Stimulated activated naive CD4-positive, alpha-beta T cell (primary cell): ENCODE measurements at regions not wholly inside any gene's neighbourhood (a gene's known extent, or its start where the extent isn't known, plus 50 kb on each side); places are given as distances from the start of the nearest gene placed in this dataset.

Experiments
- DNase-seq, 6 experiments: peaks; one replicate each; lab custom pipeline; 2025; lab: John Stamatoyannopoulos, UW

DNA sequence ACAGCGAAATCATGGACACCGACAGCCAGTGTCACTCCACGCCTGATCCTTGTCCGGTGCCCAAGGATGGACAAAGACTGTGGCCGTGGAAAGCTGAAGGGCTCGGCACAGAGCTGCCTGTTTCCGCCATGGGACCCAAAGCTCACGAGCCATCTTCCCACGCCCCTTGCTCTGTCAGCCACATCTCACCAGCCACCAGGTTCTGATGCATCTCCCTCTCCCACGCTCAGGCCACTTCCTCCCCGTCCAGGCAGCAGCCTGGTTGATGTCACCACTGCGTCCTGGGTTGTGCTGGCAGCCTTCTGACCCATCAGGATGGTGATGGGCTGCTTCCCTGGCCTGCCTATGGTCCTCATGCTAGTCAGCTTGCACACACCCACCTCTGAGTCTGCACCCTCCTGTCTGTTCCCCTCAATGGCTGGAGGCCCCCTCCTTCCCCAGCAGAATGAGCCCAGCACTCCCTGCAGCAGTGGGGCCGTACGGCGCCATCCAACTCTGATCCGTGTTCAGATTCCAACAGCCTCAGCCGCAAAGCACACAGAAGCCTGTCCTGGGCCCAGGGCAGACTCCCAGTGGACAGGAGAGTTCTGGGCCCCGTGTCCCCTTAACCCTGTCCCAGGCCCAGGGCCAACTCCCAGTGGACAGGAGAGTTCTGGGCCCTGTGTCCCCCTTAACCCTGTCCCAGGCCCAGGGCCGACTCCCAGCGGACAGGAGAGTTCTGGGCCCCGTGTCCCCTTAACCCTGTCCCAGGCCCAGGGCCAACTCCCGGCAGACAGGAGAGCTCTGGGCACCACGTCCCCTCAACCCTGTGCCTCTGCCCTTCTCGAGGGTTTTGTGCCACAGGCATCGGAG is 259.5 kb downstream of the BRD1 start:
- DNase-seq, result no peak

DNA sequence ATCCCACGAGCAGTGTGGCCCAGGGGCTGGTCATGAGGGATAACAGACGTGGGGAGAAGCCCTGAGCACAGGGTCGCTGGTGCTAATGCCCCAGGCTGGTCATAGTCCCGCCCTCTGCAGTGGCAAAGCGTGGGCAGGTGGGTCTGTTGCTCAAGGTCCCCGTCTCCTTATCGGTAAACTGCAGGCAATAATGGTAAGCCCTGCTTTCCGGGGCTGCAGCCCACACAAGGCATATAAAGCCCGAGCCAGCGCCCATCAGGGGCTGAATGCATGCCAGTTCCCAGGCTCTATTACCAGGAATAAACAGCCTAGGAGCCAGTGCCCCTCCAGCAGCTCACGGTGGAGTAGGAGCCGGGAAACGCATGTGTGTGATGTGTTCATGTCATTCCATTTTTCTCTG is 261.0 kb downstream of the BRD1 start:
- DNase-seq, result no peak

DNA sequence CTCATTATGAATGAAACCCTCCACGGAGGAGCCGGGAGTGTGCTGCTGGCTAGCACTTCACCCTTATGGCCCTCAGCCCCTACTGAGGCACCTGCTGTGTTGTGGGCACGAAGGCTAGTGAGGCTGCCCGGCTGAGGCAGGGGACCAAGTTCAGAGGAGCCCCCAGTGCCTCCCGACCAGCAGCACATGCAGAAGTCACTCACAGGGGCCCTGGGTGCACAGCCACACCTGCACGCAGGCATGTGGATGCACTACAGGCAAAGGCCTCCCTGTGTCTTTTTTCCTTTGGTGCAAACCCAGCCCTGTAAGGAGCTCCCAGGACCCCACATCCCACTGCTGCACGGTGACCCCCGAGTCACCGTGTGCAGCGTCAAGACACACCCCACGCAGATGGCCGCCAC is 261.5 kb downstream of the BRD1 start:
- no peak for DNase-seq

DNA sequence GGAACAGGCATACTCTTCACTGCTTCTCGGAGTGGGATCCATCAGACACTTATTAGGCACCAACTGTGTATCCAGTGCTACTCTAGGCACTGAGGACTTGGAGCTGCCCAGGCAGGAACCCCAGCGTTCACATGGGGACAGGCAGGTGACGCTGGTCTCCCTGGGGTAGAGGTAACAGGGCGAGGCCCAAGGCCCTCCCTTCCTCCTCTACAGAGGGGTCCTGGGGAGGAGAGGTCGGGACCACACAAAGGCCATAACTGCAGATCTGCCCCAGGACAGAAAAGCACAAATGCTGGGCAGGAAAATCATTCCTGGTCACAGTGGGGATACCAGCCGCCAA is 262.2 kb downstream of the BRD1 start:
- no peak for DNase-seq

DNA sequence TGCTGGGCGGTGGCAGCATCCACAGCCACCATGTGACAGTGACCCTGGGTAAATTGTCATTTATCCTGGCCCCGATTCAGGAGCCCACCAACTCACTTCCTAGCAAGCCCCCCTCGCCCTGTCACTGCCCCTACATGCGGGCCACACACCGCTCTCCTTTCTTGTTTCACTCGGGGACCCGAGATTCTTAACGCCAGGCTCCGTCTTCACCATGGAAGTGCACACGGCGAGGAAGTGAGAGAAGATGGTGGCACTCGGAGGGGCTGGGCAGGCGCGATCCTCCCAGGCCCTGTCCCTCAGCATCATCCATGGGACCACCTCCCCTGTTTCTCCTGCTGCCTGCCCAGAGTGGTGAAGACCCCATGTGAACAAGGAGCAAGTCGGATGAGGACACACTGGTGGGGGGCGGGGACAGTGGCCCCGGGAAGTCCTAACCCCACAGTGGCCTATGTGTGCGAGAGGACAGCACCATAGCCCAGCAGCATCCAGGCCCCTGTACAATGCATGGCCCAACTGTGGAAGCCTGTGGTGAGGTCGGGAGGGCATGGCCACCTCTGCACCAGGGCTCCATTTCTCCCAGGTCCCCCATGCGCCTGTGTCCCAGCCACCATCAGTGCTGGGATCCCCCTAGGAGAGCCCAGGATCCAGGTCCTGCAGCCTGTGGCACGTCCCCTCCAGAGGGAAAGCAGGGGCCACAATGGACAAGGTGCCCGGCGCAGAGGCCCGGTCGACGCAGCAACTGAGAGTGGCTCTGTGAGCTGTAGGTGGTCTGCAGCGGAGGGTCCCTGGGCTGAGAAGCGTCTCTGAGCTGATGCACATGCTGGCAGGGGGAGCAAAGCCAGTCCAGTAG is 262.8 kb downstream of the BRD1 start:
- no peak for DNase-seq

DNA sequence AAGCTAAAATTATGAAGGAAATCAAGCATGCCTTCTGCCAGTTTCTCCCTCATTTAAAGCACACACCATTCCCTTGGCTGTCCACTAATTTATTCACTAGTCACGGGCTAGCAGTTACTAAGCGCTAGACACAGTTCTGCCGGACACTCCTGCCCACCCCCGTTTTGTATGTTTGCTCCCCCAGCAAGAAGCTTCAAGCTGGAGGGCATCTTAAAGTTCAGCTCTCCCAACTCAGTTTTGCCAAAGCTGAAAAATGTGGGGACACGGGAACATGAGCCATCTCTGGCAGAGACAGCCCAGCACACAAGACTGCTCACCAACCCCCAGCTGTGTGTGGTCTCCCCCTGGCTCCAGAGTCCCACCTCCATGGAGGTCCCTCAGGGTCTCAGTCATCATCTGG is 263.6 kb downstream of the BRD1 start:
- no peak for DNase-seq

DNA sequence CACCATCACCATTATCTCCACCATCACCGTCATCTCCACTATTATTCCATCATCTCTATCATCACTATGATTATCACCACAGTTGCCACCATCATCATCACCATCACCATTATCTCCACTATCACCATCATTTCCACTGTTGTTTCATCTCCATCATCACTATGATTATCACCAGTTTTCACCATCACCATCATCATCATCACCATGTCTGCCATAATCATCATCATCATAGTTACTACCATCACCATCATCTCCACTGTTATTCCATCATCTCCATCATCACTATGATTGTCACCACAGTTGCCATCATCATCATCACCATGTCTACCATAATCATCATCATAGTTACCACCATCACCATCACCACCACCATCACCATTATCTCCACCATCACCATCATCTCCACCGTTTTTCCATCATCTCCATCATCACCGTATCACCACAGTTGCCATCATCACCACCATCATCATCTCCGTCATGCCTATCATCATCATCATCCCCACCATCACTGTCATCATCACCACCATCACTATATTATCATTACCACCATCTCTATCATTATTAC is 264.9 kb downstream of the BRD1 start:
- no peak for DNase-seq

DNA sequence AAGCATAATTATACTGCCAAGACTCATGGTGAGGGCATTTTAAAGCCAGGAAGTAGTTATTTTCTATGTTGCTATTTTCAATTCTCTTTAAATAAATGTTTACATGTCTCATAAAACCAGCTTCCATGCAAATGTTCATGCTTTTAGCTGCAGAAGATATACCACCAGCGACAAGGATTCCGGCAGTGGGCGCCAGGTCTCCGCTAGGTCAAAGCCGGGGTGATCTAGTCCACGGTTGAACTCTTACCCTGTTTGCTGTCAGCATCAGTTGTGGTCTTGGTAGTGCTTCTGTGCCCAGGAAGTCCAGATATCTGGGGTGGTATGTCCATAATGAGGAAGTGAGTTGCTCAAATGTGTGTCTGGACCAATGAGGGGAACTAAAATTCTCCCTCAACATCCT is 265.7 kb downstream of the BRD1 start:
- DNase-seq, result no peak

DNA sequence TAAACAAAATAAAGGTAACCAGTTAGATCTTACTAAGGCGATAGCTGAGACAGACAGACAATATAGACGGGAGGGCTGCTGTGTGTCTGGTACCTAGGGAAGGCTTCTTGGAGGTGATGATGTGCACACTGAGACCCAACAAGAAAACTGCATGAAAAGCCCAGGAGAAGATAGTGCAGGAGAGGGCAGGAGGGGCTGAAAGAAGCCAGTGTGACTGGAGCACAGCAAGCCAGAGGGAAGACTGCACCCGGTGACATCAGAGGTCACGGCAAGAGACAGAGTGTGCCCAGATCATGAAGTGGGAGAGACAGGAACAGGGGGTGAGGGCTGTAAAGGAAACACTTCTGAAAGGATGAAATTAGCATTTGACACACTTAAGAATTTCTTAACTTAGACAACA is 266.3 kb downstream of the BRD1 start:
- DNase-seq, result no peak

DNA sequence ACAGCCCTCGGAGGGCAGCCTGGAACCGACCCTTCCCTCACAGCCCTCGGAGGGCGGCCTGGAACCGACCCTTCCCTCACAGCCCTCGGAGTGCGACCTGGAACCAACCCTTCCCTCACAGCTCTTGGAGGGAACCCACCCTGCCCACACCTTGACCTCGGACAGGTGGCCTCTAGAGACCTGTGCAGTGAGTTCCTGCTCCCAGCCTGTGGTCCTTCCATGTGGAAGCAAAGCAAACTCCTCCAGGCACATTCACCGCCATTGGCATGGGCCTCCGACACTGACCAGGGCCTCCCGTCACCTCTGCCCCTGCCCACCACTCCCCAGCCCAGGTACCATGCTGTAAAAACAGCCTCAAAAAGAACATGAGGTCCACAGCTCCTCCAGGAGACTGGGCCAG is 272.1 kb downstream of the BRD1 start:
- no peak for DNase-seq

DNA sequence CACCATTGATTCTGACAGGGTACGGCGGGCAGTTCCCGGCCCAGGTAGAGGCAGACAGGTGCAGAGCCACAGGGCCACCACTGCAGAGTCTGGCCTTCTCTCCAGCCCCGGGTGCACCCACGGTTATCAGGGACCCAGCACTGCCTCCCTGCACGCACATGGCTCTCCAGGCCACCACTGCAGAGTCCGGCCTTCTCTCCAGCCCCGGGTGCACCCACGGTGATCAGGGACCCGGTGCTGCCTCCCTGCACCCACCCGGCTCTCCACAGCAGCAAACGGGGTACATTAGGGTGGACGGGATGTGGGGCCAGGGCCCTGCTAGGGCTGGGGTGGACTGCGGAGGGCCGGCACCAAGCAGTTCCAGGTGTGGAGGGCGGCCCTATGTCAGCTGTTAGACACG is 272.9 kb downstream of the BRD1 start:
- no peak for DNase-seq

DNA sequence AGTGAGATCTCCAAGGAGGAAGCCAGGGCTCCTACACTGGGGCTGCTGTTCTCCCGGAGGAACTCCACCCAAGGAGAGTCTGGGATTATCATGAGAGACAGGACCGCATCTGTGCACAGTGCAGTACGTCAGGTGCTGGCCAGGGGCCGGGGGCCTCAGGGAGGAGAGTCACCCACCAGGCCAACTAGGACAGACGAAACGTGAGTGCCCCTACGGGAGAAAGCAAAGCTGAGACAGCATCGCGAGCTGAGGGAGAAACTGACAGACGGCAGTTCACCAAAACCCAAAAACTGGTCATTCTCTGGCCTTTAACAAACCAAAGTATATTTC is 273.4 kb downstream of the BRD1 start:
- DNase-seq, result no peak

DNA sequence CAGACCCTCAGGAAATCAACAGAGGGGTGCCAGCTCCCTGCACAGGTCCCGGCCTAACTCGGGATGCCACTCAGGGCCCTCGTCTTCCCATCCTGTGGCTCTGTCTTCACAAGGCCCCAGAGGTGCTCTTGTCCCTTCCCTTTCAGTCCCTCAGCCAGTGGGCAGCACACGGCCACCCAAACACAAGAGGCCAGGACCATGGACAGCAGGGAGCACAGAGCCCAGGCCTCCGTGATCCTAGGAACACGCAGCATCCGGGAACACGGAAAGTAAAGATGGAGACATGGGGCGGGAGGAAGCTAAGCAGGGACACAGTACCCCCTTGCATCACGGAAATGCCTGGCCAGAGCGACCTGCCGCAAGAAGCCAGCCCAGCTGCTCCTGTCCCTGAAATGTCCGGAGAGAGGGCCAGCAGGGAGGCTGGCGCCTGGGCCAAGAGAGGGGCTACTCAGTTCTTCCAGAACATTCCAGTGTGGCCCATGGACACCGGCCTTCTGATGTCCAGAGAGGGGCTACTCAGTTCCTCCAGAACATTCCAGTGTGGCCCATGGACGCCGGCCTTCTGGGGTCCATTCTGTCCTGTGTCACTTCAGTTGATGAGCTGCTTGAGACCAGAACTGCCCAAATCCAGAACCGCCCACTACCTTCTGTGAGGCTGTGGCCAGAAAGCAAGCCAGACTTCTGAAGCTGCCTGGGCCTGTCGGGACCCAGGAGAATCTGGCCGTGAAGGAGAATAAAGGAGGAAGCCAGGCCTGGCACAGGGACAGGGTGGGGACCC is 274.0 kb downstream of the BRD1 start:
- DNase-seq, result no peak

DNA sequence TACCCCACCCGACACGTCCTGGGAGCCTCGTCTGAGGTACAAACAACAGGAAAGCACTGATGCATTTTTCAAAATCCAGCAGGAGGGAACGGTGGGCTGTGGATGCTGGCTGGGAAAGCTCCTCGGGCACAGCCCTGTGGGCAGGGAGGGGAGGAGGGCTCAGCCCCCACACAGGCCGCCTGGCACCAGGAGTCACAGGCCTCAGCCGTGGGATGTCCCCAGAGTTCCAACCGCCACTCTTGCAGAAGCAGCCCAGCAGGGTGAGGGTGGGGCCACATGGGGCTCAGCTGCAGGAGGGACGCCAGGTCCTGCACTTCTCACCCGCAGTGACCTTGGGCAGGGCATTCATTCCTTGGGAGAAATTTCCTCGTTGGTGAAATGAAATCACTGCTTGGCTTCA is 274.6 kb downstream of the BRD1 start:
- no peak for DNase-seq

DNA sequence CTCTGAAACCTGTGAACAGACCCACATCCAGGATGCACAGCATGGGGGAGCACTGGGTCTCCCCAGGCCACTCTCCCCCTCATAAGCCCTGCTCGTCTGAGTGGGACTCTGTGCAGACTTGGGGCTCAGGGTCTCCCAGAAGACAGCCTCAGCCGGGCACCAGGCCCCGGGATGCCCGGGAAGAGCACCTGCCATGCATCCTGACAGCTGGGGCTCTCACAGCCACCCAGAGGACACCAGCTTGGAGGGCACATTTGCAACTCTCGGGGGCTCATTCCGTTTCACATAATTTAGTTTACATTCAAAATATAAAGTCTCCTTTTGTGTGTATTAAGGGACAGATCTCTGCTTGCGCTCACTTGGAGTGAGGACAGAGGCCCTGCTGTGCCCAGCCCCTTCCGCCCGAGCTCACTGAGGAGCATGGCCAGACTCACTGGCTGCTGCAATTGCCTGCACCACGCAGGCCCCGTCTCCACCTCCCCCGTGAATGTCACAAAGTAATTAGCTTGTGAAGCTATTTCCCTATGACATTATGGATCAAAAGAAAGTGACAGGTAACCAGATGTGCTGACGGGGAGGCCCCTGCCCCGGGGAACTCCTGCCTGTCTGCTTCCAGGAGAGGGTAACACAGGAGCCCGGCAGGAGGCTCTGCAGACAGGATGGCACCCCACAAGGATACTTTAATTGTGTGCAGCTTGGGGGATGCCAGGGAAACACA is 275.6 kb downstream of the BRD1 start:
- no peak for DNase-seq

DNA sequence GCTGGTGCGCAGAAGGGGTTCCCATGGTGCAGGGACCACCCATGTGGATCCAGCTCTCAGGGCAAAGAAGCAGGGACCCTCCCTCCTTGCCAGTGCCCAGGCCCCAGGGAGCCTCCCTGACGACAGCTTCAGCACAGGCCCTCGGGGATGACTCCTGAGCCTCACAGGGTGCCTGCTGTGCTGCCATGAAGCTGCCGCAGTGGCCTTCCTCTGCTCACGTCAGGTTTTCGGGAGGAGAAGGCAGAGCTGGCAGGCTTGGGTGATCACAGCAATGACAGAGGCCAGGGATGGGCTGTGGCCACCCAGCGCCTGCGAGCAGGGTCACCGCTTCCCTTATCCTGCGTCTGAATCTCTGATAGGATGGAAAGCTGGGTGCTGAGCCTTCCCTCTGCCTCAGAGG is 276.2 kb downstream of the BRD1 start:
- DNase-seq, result no peak

DNA sequence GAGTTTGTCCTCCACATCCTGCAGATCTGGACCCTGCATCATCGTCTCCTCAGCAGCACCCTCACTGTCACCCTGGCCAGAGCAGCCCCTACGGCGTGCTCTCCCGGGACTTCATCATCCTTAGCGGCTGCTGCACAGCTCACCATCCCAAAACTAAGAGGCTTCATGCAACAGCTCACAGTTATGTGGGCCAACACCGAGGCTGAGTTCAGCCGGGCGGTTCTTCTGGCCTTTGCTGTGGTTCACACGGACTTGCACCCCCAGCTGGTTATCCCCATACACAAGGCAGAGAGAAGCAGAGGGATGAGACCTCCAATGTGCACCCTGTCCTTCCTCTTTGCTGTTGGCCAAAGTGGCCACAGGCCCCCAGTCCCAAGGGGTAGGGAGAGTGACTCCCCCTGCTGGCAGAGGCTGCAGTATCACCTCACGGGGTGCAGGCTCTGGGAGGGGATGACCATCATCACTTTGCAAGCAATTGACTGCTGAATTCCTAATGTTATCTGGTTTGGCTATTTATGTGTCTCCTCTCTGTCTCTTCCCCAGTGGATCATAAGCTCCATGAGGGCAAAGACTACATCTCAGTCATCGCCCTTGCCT is 276.8 kb downstream of the BRD1 start:
- no peak for DNase-seq

DNA sequence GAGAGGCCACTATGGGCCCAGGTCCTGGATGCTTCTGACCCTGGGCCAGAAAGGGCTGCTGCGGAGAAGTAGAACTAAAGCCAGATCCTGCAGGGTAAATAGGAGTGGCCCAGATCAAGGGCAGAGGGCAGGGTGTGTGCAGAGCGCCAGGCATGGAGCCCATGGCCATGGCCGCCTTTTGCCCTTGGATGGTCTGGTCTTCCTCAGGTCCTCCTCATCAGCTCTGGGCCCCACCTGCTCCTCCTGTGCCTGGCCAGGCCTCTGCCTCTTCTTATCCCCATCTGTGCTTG is 277.6 kb downstream of the BRD1 start:
- DNase-seq, result no peak

DNA sequence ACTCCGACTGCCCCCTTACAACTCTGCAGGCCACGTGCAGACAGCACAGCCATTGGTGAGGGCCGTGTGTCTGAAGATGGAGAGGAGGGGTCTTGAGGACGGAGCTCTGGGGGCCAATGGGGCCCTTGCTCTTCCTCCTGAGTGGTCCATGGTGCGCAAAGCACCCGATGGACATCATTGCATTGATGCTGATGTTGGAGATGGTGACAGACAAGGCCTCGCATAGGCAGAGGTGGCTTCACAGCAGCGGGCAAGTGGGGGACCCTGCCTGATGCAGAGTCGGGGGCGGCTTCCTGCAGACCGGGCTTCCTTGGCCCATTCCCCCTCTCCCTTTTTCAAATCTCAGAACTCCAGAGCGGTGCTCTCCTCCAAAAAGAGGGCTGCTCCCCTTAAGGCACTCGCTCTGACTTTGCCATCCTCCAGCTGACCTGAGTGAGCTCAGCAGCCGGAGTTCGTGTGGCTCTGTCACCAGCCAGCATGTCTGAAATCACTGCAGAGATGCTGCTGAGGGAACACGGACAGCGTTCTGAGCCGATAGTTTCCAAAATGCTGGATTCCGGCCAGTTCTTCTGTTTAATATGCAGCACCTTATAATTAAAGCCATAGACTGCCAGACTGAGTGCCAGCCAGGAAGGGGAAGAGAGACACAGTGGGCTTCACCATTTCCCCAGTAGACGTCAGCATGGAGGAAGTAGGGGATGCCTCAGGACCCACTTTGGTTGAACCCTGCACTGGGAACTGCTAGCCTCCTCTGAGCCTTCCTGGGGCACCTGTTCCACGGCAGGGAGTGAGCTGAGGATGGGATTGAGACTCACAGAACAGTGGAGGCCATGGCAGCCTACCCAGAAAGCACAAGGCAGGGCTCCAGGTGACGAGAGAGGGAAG is 278.2 kb downstream of the BRD1 start:
- DNase-seq, result no peak

DNA sequence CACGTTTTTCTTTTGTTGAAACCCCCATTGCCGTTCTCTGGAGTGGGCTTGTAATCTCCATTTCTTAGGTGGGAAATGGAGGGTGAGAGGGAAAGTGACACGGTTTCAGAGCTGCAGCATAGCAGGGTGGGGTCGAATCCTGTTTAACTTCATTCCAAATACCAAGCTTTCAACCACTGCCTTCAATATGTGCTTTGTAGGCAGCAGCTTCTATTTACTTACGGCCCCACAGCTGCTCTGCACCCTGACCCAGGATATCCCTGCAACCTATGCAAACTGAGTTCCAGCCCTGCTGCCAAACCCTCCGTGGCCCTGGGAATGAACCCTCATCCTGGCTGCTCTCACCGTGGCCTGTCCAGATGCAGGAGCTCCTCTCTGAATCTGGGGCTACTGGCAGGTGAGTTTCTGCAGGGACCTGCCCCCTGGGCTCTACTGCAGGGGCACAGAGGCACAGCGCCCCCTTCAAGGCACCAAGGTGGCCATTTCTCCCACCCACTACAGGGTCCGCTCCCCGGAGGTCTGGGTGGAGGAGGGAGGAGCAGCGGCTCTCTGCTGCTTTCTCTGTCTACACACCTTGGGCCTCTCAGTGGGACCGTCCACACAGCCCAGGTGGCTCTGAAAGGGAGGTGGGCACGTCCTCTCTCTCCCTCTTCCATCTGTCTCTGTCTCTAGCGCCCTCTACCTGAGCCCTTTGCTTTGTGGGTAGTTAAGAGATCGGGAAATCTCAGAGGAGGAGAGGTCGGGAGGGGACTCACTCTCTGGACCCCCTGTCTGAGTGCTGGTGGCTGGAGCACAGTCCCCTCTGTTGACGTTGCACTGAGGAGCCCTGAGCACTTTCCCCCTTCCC is 279.1 kb downstream of the BRD1 start:
- no peak for DNase-seq
